ENCODE measurements at regions not wholly inside any gene's neighbourhood (a gene's known extent, or its start where the extent isn't known, plus 50 kb on each side); places are given as distances from the start of the nearest gene placed in this dataset.

DNA sequence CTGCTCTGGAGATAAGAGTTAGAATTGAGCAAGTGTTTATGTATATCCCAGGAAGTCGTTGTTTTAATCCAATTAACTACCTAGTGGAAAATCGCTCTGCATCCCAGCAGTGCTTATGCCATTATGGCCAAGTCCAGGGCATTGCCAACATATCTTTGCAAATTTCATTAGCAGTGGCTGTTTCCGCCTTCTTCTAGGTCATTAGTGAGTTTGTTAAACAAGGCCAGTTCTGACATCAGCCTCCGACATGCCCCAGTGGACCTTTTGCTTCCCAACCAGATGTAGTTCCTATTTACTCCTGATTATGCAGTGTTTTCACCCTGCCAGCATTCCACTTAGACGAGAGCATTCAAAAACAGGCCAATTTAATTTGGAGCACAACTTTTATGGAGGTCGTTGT, 106.8 kb upstream of the FAM78B start:
- Histone ChIP-seq H3K9ac (ENCODE audit: extremely low read depth, insufficient read length, low read length) (no peak overlapping the region), H2BK20ac (ENCODE audit: low read depth, low read length, poor library complexity, severe bottlenecking) (no peak overlapping the region), H3K18ac (ENCODE audit: insufficient read length, low read depth, low read length) (no peak overlapping the region), H2BK15ac (ENCODE audit: low read depth, low read length) (no peak overlapping the region), H3K4ac (ENCODE audit: low read depth, low read length) (no peak overlapping the region), H3K9me3 (ENCODE audit: control insufficient read depth, low read depth, low read length) (no peaks in the 10 kb centered on the region), H2AK5ac (ENCODE audit: insufficient read length, low read length) (no peak overlapping the region), H4K8ac (replicated peaks; ENCODE audit: insufficient read length, low read depth, low read length) (no peak overlapping the region), H4K91ac (ENCODE audit: insufficient read length, low read depth, low read length) (no peak overlapping the region), H3K14ac (ENCODE audit: insufficient read depth, low read length) (no peak overlapping the region), H3K79me2 (ENCODE audit: insufficient read depth, low read length) (no peaks in the 10 kb centered on the region), H3K79me1 (ENCODE audit: insufficient read depth, low read depth, low read length, poor library complexity, severe bottlenecking) (no peaks in the 10 kb centered on the region), H2BK12ac (ENCODE audit: insufficient read length, low read depth, low read length) (no peak overlapping the region), H3K56ac (ENCODE audit: insufficient read length, low read depth, low read length) (no peak overlapping the region), H3K23me2 (ENCODE audit: insufficient read length, low read depth, low read length, poor library complexity, severe bottlenecking) (no peaks in the 10 kb centered on the region), H2AFZ (ENCODE audit: low read length) (no peak overlapping the region), H4K5ac (ENCODE audit: insufficient read length, low read depth, low read length) (no peak overlapping the region), H2BK120ac (ENCODE audit: low read depth, low read length, poor library complexity, severe bottlenecking) (no peak overlapping the region), H4K20me1 (ENCODE audit: control insufficient read depth, insufficient read depth, insufficient read length) (no peaks in the 10 kb centered on the region), H3K4me1 (ENCODE audit: insufficient read depth, low read length) (peaks cover 4% of the 10 kb centered on the region; the same call in 1 of the 2 replicates), H3K23ac (ENCODE audit: insufficient read length, low read depth, low read length) (no peak overlapping the region), H2BK5ac (ENCODE audit: insufficient read length, low read length) (no peak overlapping the region), H3K27me3 (ENCODE audit: insufficient read depth, low read length) (no peaks in the 10 kb centered on the region), H3T11ph (ENCODE audit: low read length) (no peak overlapping the region), H3K27ac (ENCODE audit: insufficient read length, low read depth, low read length) (no peak overlapping the region), H3K4me2 (ENCODE audit: insufficient read depth, insufficient read length, low read length) (no peak overlapping the region)
- Mint-ChIP-seq H3K27ac (no peak overlapping the region; a peak in 1 of 7 replicates), H3K9me3 (peaks cover 3 to 17% of the 10 kb centered on the region in 2 experiments), H3K4me3 (no peak overlapping the region), H3K4me1 (peaks cover 18 to 21% of the 10 kb centered on the region in 2 experiments), H3K36me3 (ENCODE audit: insufficient read depth in 1 of 3, low read depth in 3 of 3) (peaks cover 0 to 13% (median 7%) of the 10 kb centered on the region in 3 experiments; a peak in 3 of 7 replicates), H3K27me3 (ENCODE audit: low read depth) (peaks cover 3% of the 10 kb centered on the region; the same call in 1 of the 2 replicates)
- TF ChIP-seq, protein P1, sequence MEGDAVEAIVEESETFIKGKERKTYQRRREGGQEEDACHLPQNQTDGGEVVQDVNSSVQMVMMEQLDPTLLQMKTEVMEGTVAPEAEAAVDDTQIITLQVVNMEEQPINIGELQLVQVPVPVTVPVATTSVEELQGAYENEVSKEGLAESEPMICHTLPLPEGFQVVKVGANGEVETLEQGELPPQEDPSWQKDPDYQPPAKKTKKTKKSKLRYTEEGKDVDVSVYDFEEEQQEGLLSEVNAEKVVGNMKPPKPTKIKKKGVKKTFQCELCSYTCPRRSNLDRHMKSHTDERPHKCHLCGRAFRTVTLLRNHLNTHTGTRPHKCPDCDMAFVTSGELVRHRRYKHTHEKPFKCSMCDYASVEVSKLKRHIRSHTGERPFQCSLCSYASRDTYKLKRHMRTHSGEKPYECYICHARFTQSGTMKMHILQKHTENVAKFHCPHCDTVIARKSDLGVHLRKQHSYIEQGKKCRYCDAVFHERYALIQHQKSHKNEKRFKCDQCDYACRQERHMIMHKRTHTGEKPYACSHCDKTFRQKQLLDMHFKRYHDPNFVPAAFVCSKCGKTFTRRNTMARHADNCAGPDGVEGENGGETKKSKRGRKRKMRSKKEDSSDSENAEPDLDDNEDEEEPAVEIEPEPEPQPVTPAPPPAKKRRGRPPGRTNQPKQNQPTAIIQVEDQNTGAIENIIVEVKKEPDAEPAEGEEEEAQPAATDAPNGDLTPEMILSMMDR (conservative IDR thresholded peaks at IDR 0.05) = no peak
- DNase-seq = no peak
- no CpG with 5 or more reads among the region's 6 CpGs for WGBS (ENCODE audit: extremely low coverage, insufficient read length, low lambda C conversion rate)

All from H9 (cell line).